Erythroblast (primary cell): ENCODE measurements at regions not wholly inside any gene's neighbourhood (a gene's known extent, or its start where the extent isn't known, plus 50 kb on each side); places are given as distances from the start of the nearest gene placed in this dataset.

Experiments
- GATA1 ChIP-seq: IDR thresholded peaks from 2 replicates; pipeline ENCODE4 v1.6.1; 2011; ENCODE audit warnings: low read depth, mild to moderate bottlenecking, control low read depth, low read length, moderate library complexity
- POLR2A ChIP-seq: IDR thresholded peaks from 2 replicates; pipeline ENCODE4 v1.6.1; 2011; ENCODE audit warnings: mild to moderate bottlenecking, low read length

- TF ChIP-seq POLR2A (no peak), GATA1 (no peak)
Measured at GRCh38 chr2:181741756-181742155, 61.4 kb upstream of the NEUROD1 start.
